ENCODE measurements at regions not wholly inside any gene's neighbourhood (a gene's known extent, or its start where the extent isn't known, plus 50 kb on each side); places are given as distances from the start of the nearest gene placed in this dataset.

DNA sequence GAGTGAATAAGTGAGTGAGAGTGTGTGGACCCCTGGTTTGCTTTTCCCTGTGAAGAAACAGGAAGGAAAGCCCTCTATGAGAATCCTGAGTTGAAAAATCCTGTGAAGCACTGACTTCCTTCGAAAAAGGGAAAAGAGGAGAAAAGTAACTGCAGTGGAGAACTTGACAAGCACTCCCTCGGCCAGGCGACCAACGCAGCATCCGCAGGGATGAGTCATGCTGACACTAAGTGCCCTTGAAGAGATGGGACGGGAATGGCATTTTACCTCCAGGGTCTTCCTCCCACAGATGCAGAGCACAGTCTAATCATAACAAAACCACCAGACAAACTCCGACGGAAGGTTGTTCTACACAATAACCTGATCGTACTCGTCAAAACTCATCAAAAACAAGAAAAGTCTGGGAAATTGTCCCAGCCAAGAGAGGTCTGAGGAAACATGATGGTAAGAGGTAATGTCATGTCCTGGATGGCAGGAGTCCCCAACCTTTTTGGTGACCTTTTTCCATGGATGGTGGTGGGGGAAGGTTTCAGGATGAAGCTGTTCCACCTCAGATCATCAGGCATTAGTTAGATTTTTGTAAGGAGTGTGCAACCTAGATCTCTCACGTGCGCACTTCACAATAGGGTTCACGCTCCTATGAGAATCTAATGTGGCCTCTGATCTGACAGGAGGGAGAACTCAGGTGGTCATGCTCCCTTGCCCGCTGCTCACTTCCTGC is 132.2 kb upstream of the B3GAT1 start:
- H3K9me3 Mint-ChIP-seq (ENCODE audit: low read depth): peaks cover 14% of the 10 kb centered on the region
- DNase-seq (ENCODE audit: low spot score): no peak
- peaks cover 2% of the 10 kb centered on the region for H3K27me3 Mint-ChIP-seq (ENCODE audit: low read depth)
- TF ChIP-seq CTCF (IDR thresholded peaks at IDR 0.05): no peak
- no peak overlapping the region for H3K27ac Mint-ChIP-seq (ENCODE audit: unreplicated experiment)
- H3K4me3 Mint-ChIP-seq (ENCODE audit: unreplicated experiment): no peak overlapping the region
- peaks cover 5% of the 10 kb centered on the region for H3K4me1 Mint-ChIP-seq (ENCODE audit: low read depth)
- H3K36me3 Mint-ChIP-seq (ENCODE audit: low read depth): peaks cover 1% of the 10 kb centered on the region

DNA sequence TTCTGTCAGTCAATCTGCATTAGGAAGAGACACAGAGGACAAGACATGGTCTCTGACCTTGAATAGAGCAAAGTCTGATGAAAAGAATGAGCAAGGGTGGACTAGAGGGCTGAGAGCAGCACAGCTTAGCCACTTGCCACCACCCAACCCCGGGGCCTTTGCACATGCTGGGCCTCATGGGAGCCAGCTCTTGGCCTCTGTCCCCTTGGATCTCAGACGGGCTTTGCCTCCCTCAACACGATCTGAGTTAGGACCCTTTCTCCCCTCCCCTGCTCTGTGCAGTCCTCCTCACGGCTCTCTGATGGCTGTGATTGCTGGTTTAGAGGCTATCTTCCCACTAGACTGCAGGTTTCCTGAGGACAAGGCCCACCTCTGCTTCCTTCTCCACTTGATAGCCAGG is 131.6 kb upstream of the B3GAT1 start:
- Mint-ChIP-seq H3K27ac (ENCODE audit: unreplicated experiment) (no peak overlapping the region), H3K4me1 (ENCODE audit: low read depth) (peaks cover 5% of the 10 kb centered on the region), H3K9me3 (ENCODE audit: low read depth) (peaks cover 14% of the 10 kb centered on the region), H3K27me3 (ENCODE audit: low read depth) (peaks cover 7% of the 10 kb centered on the region), H3K36me3 (ENCODE audit: low read depth) (peaks cover 1% of the 10 kb centered on the region), H3K4me3 (ENCODE audit: unreplicated experiment) (no peak overlapping the region)
- TF ChIP-seq CTCF (IDR thresholded peaks at IDR 0.05): no peak
- no peak for DNase-seq (ENCODE audit: low spot score)

- peaks cover 1% of the 10 kb centered on the region for H3K36me3 Mint-ChIP-seq (ENCODE audit: low read depth)
- peaks cover 11% of the 10 kb centered on the region for H3K27me3 Mint-ChIP-seq (ENCODE audit: low read depth)
- no peak for TF ChIP-seq CTCF (IDR thresholded peaks at IDR 0.05)
- no peak overlapping the region for H3K27ac Mint-ChIP-seq (ENCODE audit: unreplicated experiment)
- DNase-seq (ENCODE audit: low spot score): no peak
- peaks cover 5% of the 10 kb centered on the region for H3K4me1 Mint-ChIP-seq (ENCODE audit: low read depth)
- H3K9me3 Mint-ChIP-seq (ENCODE audit: low read depth): peaks cover 14% of the 10 kb centered on the region
- H3K4me3 Mint-ChIP-seq (ENCODE audit: unreplicated experiment): no peak overlapping the region
Observed at GRCh38 chr11:134543241-134543640, 131.2 kb upstream of the B3GAT1 start.

- peaks cover 1% of the 10 kb centered on the region for H3K36me3 Mint-ChIP-seq (ENCODE audit: low read depth)
- no peak overlapping the region for H3K27ac Mint-ChIP-seq (ENCODE audit: unreplicated experiment)
- H3K9me3 Mint-ChIP-seq (ENCODE audit: low read depth): peaks cover 14% of the 10 kb centered on the region
- H3K27me3 Mint-ChIP-seq (ENCODE audit: low read depth): peaks cover 15% of the 10 kb centered on the region
- no peak overlapping the region for H3K4me3 Mint-ChIP-seq (ENCODE audit: unreplicated experiment)
- no peak for TF ChIP-seq CTCF (IDR thresholded peaks at IDR 0.05)
- no peak for DNase-seq (ENCODE audit: low spot score)
- peaks cover 5% of the 10 kb centered on the region for H3K4me1 Mint-ChIP-seq (ENCODE audit: low read depth)
Observed at GRCh38 chr11:134542401-134543165, 130.5 kb upstream of the B3GAT1 start.

GRCh38 chr11:134541951-134542350 is 129.9 kb upstream of the B3GAT1 start:
- Mint-ChIP-seq H3K27me3 (ENCODE audit: low read depth) (peaks cover 18% of the 10 kb centered on the region), H3K27ac (ENCODE audit: unreplicated experiment) (no peak overlapping the region), H3K9me3 (ENCODE audit: low read depth) (peaks cover 14% of the 10 kb centered on the region), H3K36me3 (ENCODE audit: low read depth) (peaks cover 1% of the 10 kb centered on the region), H3K4me1 (ENCODE audit: low read depth) (peaks cover 5% of the 10 kb centered on the region), H3K4me3 (ENCODE audit: unreplicated experiment) (no peak overlapping the region)
- no peak for DNase-seq (ENCODE audit: low spot score)
- TF ChIP-seq CTCF (IDR thresholded peaks at IDR 0.05): no peak

Data from chondrocyte (in vitro differentiated cells).